K562 (cell line): ENCODE measurements at regions not wholly inside any gene's neighbourhood (a gene's known extent, or its start where the extent isn't known, plus 50 kb on each side); places are given as distances from the start of the nearest gene placed in this dataset.

Experiments used
- ATAC-seq: fragments of 200-7000 bp; cut with Tn5 transposase; 3 replicates; pipeline ENCODE4 v1.9.1; 2020; ENCODE audit warnings: moderate library complexity
- BruUV-seq: library from RNA; stranded (reverse); fragments of 400-500 nt; replicated peaks from 2 replicates; lab custom pipeline; 2021; lab: Mats Ljungman, UMichigan
- CTCF ChIA-PET: fragments of 300-600 bp; formaldehyde crosslinking; extraction: SDS; loops from one replicate; lab custom pipeline; 2021; ENCODE audit warnings: low intra/inter-chr PET ratio; lab: Yijun Ruan, JAX
- POLR2A ChIA-PET: fragments of 300-600, 350-650 bp; sonication (Branson Sonifier 250); formaldehyde crosslinking; extraction: SDS; loops from one replicate; lab custom pipeline; 2021; ENCODE audit warnings: antibody characterized with exemption, inconsistent platforms; lab: Yijun Ruan, JAX
- DNase-seq, 4 experiments: peaks; one replicate each; pipeline versions ENCODE4 v3.0.0 to v3.0.0-alpha.2; 2011 to 2018; ENCODE audit warnings: low spot score in 3 of 4, mixed read lengths in 3 of 4; ENCODE audit errors: extremely low read depth in 1 of 4
- FAIRE-seq: peaks from 2 replicates; lab custom pipeline; 2011; peaks lifted over from hg19 to GRCh38; lab: Jason Lieb, UNC
- H2AFZ ChIP-seq: 2 replicates; pipeline ENCODE4 v1.6.0; 2011; ENCODE audit warnings: low read depth, low read length, control low read depth, inconsistent platforms
- H3K27ac ChIP-seq: fragments of 200-600 bp; 3 replicates; pipeline ENCODE4 v1.8.0; 2011; ENCODE audit warnings: low read depth, mild to moderate bottlenecking, control low read depth, inconsistent platforms, low read length, moderate library complexity, mixed read lengths; ENCODE audit errors: extremely low read depth
- H3K27me3 ChIP-seq, 2 experiments: fragments of 300-600 bp in 1 of 2; 2 replicates in 1 of 2; 3 replicates in 1 of 2; pipeline versions ENCODE4 v1.6.0 to v1.8.0; 2011; ENCODE audit warnings: inconsistent platforms in 2 of 2, low read length in 2 of 2, mild to moderate bottlenecking in 1 of 2, mixed read lengths in 1 of 2, moderate library complexity in 1 of 2; ENCODE audit not compliant: control insufficient read depth in 2 of 2, insufficient read depth in 2 of 2
- H3K36me3 ChIP-seq: fragments of 300-600 bp; 3 replicates; pipeline ENCODE4 v1.8.0; 2011; ENCODE audit warnings: mild to moderate bottlenecking, low read length, inconsistent platforms; ENCODE audit not compliant: control insufficient read depth, insufficient read depth
- H3K4me1 ChIP-seq, 2 experiments: fragments of 200-600 bp in 1 of 2; replicated peaks in 1 of 2; 2 replicates in 1 of 2; 3 replicates in 1 of 2; pipeline versions ENCODE4 v1.5.1 to v1.8.0; 2011; ENCODE audit warnings: inconsistent platforms in 2 of 2, low read length in 2 of 2, mild to moderate bottlenecking in 1 of 2, mixed read lengths in 1 of 2, moderate library complexity in 1 of 2; ENCODE audit not compliant: control insufficient read depth in 2 of 2, insufficient read depth in 2 of 2
- H3K4me2 ChIP-seq: 2 replicates; pipeline ENCODE4 v1.6.1; 2011; ENCODE audit warnings: low read length, control low read depth, inconsistent platforms, mixed read lengths; ENCODE audit not compliant: insufficient read depth
- H3K4me3 ChIP-seq: fragments of 200-600 bp; sonication (generic), shearing (Covaris generic); 2 replicates; pipeline ENCODE4 v1.5.1; 2016; ENCODE audit warnings: control low read depth, inconsistent platforms
- H3K79me2 ChIP-seq: fragments of 200-600 bp; 3 replicates; pipeline ENCODE4 v1.8.0; 2011; ENCODE audit warnings: low read length, inconsistent platforms; ENCODE audit not compliant: control insufficient read depth, insufficient read depth
- H3K9ac ChIP-seq, 2 experiments: 2 replicates each; pipeline versions ENCODE4 v1.6.0 to v1.6.1; 2011; ENCODE audit warnings: low read depth in 2 of 2, low read length in 2 of 2, control low read depth in 1 of 2, inconsistent platforms in 1 of 2, mild to moderate bottlenecking in 1 of 2, mixed read lengths in 1 of 2; ENCODE audit not compliant: insufficient read depth in 1 of 2
- H3K9me1 ChIP-seq: one replicate; pipeline ENCODE4 v1.6.0; 2011; ENCODE audit warnings: inconsistent platforms, mild to moderate bottlenecking, low read length, moderate library complexity; ENCODE audit not compliant: control insufficient read depth, insufficient read depth
- H3K9me3 ChIP-seq: replicated peaks from 2 replicates; pipeline ENCODE4 v1.5.1; 2011; ENCODE audit warnings: low read depth, low read length, inconsistent platforms; ENCODE audit not compliant: control insufficient read depth, insufficient read depth
- H4K20me1 ChIP-seq: replicated peaks from 2 replicates; pipeline ENCODE4 v1.6.1; 2011; ENCODE audit warnings: low read length, inconsistent platforms, mixed read lengths; ENCODE audit not compliant: control insufficient read depth, insufficient read depth
- ARHGAP35 ChIP-seq: fragments of 450-650 bp; IDR thresholded peaks from 2 replicates; pipeline ENCODE4 v1.6.1; 2018; ENCODE audit not compliant: partially characterized antibody
- GATAD2A ChIP-seq: fragments of 450-650 bp; IDR thresholded peaks from 2 replicates; pipeline ENCODE4 v1.6.1; 2017
- MTF1 ChIP-seq: fragments of 250-450 bp; sonication (Bioruptor Pico); IDR thresholded peaks from 2 replicates; pipeline ENCODE4 v1.9.0; 2021; ENCODE audit warnings: moderate library complexity, mild to moderate bottlenecking, inconsistent platforms, borderline replicate concordance
- NFXL1 ChIP-seq: fragments of 450-650 bp; formaldehyde crosslinking; IDR thresholded peaks from 2 replicates; pipeline ENCODE4 v1.4.0; 2021; ENCODE audit warnings: mild to moderate bottlenecking
- NR2C1 ChIP-seq, 2 experiments: fragments of 450-650 bp; IDR thresholded peaks; 2 replicates each; pipeline ENCODE4 v1.6.1; 2017; ENCODE audit warnings: mild to moderate bottlenecking in 2 of 2, antibody characterized with exemption in 1 of 2, inconsistent platforms in 1 of 2, missing compliant biosample characterization in 1 of 2, missing genetic modification characterization in 1 of 2
- SOX6 ChIP-seq: fragments of 450-650 bp; IDR thresholded peaks from 2 replicates; pipeline ENCODE4 v1.6.1; 2014; ENCODE audit warnings: mild to moderate bottlenecking
- SREBF2 ChIP-seq: sonication (generic); formaldehyde crosslinking; IDR thresholded peaks from 2 replicates; pipeline ENCODE4 v1.4.0; 2020; ENCODE audit warnings: mild to moderate bottlenecking, missing genetic modification reagents
- ZNF589 ChIP-seq: fragments of 200-800 bp; sonication (Bioruptor generic); IDR thresholded peaks from 2 replicates; pipeline ENCODE4 v1.6.1; 2016; ENCODE audit warnings: low read depth, missing genetic modification characterization, missing compliant biosample characterization
- WGBS: fragments of 100-300 bp; shearing (Covaris generic); methylation state at CpG from one replicate; pipeline ENCODE4 v1.1.6; 2016; ENCODE audit warnings: low coverage, mixed read lengths; ENCODE audit not compliant: insufficient coverage; ENCODE audit errors: missing lambda C conversion rate; 5-methylcytosine and 5-hydroxymethylcytosine counted together
- in situ Hi-C: fragments of 300-500 bp; cut with MboI; formaldehyde crosslinking; loops from 4 replicates; pipeline ENCODE4 v1.15.0; 2018; ENCODE audit warnings: inconsistent platforms, mixed read lengths
- intact Hi-C: fragments of 100-400 bp; cut with micrococcal nuclease; formaldehyde crosslinking; loops from 2 replicates; pipeline ENCODE4 v1.14.2; 2022
- TF ChIP-seq, protein P1 (sequence below): fragments of 250-450 bp; sonication (Bioruptor Pico); IDR thresholded peaks from 2 replicates; pipeline ENCODE4 v1.9.0; 2021; ENCODE audit warnings: mild to moderate bottlenecking, inconsistent platforms

DNA sequence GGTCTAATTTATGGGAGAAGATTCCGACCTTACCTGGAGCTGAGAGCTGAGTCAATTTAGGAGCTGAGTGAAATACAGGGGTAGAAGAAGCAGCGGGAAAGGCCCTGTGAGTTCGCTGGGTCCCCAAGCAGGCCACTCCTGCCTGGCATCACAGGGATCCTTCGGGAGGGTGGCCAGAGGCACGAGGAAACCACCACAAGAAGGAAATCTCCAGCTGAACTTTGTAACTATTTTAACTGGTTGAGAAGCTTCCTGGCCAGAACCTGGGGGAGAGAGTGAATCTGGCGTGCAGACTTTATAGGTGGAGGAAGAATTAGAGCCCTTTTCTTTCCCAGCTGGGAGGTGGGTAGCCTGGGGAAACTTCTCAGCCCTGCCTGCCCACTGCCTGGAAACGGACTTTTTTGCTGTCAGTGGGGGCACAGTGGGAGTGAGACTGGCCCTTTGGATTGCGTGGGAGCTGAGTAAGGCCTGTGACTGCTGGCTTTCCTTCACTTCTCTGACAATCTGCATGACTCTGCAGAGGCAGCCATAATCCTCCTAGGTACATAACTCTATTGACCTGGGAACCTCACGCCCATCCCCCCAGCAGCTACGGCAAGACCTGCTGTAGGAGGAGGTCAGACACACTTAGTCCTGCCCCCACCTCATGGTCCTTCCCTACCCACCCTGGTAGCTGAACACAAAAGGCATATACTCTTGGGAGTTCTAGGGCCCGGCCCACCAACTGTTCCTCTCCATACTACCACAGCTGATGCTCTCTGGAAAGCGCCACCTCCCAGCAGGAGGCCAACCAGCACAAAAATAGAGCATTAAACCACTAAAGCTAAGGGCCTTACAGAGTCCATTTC is 340.7 kb downstream of the CNTN3 start:
- Histone ChIP-seq H3K9me1 (no peaks in the 10 kb centered on the region), H3K27ac (no peak overlapping the region)
- no peak for FAIRE-seq
- in situ Hi-C loops: no loop called here
- TF ChIP-seq SREBF2 (no peak), ARHGAP35 (no peak), NFXL1 (no peak), GATAD2A (no peak), NR2C1 (IDR thresholded peaks at IDR 0.05) (no peak), NR2C1 (tag; IDR thresholded peaks at IDR 0.05) (no peak), SOX6 (no peak), MTF1 (CRISPR knock-in tag) (no peak), ZNF589 (CRISPR knock-in tag) (no peak)
- TF ChIP-seq, protein P1, sequence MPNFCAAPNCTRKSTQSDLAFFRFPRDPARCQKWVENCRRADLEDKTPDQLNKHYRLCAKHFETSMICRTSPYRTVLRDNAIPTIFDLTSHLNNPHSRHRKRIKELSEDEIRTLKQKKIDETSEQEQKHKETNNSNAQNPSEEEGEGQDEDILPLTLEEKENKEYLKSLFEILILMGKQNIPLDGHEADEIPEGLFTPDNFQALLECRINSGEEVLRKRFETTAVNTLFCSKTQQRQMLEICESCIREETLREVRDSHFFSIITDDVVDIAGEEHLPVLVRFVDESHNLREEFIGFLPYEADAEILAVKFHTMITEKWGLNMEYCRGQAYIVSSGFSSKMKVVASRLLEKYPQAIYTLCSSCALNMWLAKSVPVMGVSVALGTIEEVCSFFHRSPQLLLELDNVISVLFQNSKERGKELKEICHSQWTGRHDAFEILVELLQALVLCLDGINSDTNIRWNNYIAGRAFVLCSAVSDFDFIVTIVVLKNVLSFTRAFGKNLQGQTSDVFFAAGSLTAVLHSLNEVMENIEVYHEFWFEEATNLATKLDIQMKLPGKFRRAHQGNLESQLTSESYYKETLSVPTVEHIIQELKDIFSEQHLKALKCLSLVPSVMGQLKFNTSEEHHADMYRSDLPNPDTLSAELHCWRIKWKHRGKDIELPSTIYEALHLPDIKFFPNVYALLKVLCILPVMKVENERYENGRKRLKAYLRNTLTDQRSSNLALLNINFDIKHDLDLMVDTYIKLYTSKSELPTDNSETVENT: no peak
- TF ChIP-seq, all 486 proteins: peak for 0
- CTCF ChIA-PET: no interaction called here
- Histone ChIP-seq H3K9me3 (no peaks in the 10 kb centered on the region), H2AFZ (no peak overlapping the region), H3K27me3 (no peaks in the 10 kb centered on the region), H3K9ac (no peak overlapping the region), H3K36me3 (no peaks in the 10 kb centered on the region), H3K4me2 (no peak overlapping the region), H3K79me2 (no peaks in the 10 kb centered on the region), H4K20me1 (no peaks in the 10 kb centered on the region), H3K4me1 (no peaks in the 10 kb centered on the region), H3K4me3 (no peak overlapping the region)
- POLR2A ChIA-PET: no interaction called here
- WGBS: 3% methylated on average over 11 of the region's 12 CpGs
- no TSS peak for BruUV-seq
- ATAC-seq: no peak
- DNase-seq: no peak
- intact Hi-C loops: no loop called here
